Stomach smooth muscle (tissue), 2 donors: ENCODE measurements at regions not wholly inside any gene's neighbourhood (a gene's known extent, or its start where the extent isn't known, plus 50 kb on each side); places are given as distances from the start of the nearest gene placed in this dataset.
"Not testable (repeated sequence)": the region's sequence is repeated elsewhere in the genome, so short reads cannot be mapped to it uniquely, and the experiment has no call there.

Source experiments
- H3K27ac ChIP-seq: one replicate; pipeline ENCODE4 v1.7.0; 2013; ENCODE audit warnings: mild to moderate bottlenecking, low read length, inconsistent platforms
- H3K27me3 ChIP-seq, 2 donors: one replicate each; pipeline ENCODE4 v1.7.0; 2013; ENCODE audit warnings: low read length in 2 of 2; ENCODE audit not compliant: insufficient read depth in 2 of 2, control insufficient read depth in 1 of 2
- H3K36me3 ChIP-seq, 2 donors: one replicate each; pipeline ENCODE4 v1.7.0; 2013; ENCODE audit warnings: low read length in 2 of 2; ENCODE audit not compliant: control insufficient read depth in 2 of 2, insufficient read depth in 2 of 2
- H3K4me1 ChIP-seq: one replicate; pipeline ENCODE4 v1.7.0; 2013; ENCODE audit warnings: low read length; ENCODE audit not compliant: control insufficient read depth, insufficient read depth
- H3K4me3 ChIP-seq, 2 donors: one replicate each; pipeline ENCODE4 v1.7.0; 2013; ENCODE audit warnings: low read length in 2 of 2
- H3K9ac ChIP-seq, 2 donors: one replicate each; pipeline ENCODE4 v1.7.0; 2013; ENCODE audit warnings: low read length in 2 of 2, mild to moderate bottlenecking in 1 of 2
- H3K9me3 ChIP-seq, 2 donors: one replicate each; pipeline ENCODE4 v1.7.0; 2013; ENCODE audit warnings: low read length in 2 of 2; ENCODE audit not compliant: control insufficient read depth in 2 of 2
- donor health status: healthy.
- donor health status: Pancreatic carcinoma.

GRCh38 chr9:135192686-135193085 is 105.2 kb downstream of the OLFM1 start:
- H3K4me3 ChIP-seq = no peak overlapping the region
- H3K36me3 ChIP-seq = no peaks in the 10 kb centered on the region
- H3K9ac ChIP-seq = no peak overlapping the region
- no peaks in the 10 kb centered on the region for H3K9me3 ChIP-seq
- no peak overlapping the region for H3K27ac ChIP-seq
- H3K27me3 ChIP-seq = peaks cover 28 to 41% of the 10 kb centered on the region in 2 donors
- no peaks in the 10 kb centered on the region for H3K4me1 ChIP-seq

- not testable (repeated sequence) for H3K27ac ChIP-seq, H3K4me3 ChIP-seq, H3K9ac ChIP-seq, H3K4me1 ChIP-seq, H3K9me3 ChIP-seq, H3K36me3 ChIP-seq
- H3K27me3 ChIP-seq = peaks cover 25 to 45% of the 10 kb centered on the region in 2 donors
Measured at GRCh38 chr9:135195975-135196374, 108.5 kb downstream of the OLFM1 start.

DNA sequence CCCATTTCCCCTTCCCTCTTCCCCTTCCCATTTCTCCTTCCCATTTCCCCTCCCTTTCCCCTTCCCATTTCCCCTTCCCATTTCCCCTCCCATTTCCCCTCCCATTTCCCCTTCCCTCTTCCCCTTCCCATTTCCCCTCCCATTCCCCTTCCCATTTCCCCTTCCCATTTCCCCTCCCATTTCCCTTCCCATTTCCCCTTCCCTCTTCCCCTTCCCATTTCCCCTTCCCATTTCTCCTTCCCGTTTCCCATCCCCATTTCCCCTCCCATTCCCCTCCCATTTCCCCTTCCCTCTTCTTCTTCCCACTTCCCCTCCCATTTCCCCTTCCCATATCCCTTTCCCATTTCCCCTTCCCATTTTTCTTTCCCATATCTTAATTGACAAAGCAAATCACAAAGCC is 109.0 kb downstream of the OLFM1 start:
- no peaks in the 10 kb centered on the region for H3K4me1 ChIP-seq
- peaks cover 24 to 42% of the 10 kb centered on the region in 2 donors for H3K27me3 ChIP-seq
- H3K27ac ChIP-seq = no peak overlapping the region
- H3K4me3 ChIP-seq = no peak overlapping the region
- no peaks in the 10 kb centered on the region for H3K9me3 ChIP-seq
- H3K36me3 ChIP-seq = no peaks in the 10 kb centered on the region
- no peak overlapping the region for H3K9ac ChIP-seq

- Histone ChIP-seq H3K9me3 (no peaks in the 10 kb centered on the region), H3K27me3 (peaks cover 24 to 37% of the 10 kb centered on the region in 2 donors), H3K9ac (no peak overlapping the region), H3K4me3 (no peak overlapping the region), H3K36me3 (no peaks in the 10 kb centered on the region), H3K27ac (no peak overlapping the region), H3K4me1 (no peaks in the 10 kb centered on the region)
Measured at GRCh38 chr9:135198144-135198543, 110.7 kb downstream of the OLFM1 start.

DNA sequence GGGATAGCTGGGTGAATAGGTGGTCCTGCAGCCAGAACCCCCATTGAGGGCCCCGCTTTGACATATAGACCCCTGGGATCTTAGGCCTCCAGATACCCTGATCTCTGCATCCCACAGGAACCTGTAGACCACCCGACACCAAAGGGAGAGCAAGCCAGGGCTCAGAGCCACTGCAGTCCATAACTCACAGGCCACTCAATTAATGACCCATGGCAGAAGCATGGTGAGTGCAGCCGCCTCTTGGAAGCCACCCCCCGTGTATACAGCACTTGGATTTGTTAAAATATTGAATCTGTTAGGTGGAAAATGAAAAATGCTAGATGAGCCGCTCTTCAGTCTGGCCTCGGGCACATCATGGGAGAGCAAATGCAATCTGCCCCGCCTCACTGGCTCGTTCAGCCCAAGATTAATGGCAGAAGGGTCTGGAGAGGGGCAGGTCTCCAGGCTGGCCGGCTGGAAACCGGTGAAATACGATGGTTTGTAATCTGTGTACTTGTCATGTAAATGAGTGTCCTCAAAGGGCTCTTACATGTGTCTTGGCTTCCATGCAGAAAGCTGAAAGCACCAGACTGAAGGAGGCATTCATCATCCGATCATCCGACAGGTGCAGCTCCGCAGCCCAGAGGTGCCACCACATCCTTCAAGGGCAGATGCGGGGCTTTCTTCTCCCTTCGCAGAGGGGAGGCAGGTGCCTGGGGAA is 111.3 kb downstream of the OLFM1 start:
- no peaks in the 10 kb centered on the region for H3K9me3 ChIP-seq
- no peaks in the 10 kb centered on the region for H3K36me3 ChIP-seq
- no peak overlapping the region for H3K27ac ChIP-seq
- H3K9ac ChIP-seq = no peak overlapping the region
- peaks cover 24 to 31% of the 10 kb centered on the region in 2 donors for H3K27me3 ChIP-seq
- no peak overlapping the region for H3K4me3 ChIP-seq
- H3K4me1 ChIP-seq = no peaks in the 10 kb centered on the region

DNA sequence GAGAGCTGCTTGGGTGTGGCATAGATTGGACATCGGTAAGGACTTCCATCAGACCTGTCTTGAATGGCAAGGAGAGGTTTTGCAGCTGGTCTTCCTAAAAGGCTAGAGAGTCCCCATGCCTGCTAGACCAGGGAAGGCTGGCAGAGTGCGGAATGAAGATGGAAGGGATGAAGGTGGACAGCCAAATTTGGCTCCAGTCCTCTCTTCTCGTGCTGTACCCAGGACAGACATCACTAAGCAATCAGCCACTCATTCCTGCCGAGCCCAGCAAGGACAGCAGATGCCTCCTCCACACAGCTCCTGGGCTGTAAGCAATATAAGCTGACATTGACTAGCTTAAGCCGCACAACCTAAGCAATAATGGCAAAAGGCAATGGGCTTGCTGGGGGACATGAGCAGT is 112.0 kb downstream of the OLFM1 start:
- H3K27ac ChIP-seq = no peak overlapping the region
- no peaks in the 10 kb centered on the region for H3K36me3 ChIP-seq
- no peak overlapping the region for H3K4me3 ChIP-seq
- no peaks in the 10 kb centered on the region for H3K4me1 ChIP-seq
- H3K27me3 ChIP-seq = peaks cover 17 to 27% of the 10 kb centered on the region in 2 donors
- no peaks in the 10 kb centered on the region for H3K9me3 ChIP-seq
- H3K9ac ChIP-seq = no peak overlapping the region

GRCh38 chr9:135201711-135202110 is 114.2 kb downstream of the OLFM1 start:
- H3K9ac ChIP-seq = no peak overlapping the region
- H3K4me1 ChIP-seq = no peaks in the 10 kb centered on the region
- no peak overlapping the region for H3K4me3 ChIP-seq
- no peaks in the 10 kb centered on the region for H3K9me3 ChIP-seq
- no peak overlapping the region for H3K27ac ChIP-seq
- no peaks in the 10 kb centered on the region for H3K36me3 ChIP-seq
- H3K27me3 ChIP-seq = peaks cover 9 to 20% of the 10 kb centered on the region in 2 donors

DNA sequence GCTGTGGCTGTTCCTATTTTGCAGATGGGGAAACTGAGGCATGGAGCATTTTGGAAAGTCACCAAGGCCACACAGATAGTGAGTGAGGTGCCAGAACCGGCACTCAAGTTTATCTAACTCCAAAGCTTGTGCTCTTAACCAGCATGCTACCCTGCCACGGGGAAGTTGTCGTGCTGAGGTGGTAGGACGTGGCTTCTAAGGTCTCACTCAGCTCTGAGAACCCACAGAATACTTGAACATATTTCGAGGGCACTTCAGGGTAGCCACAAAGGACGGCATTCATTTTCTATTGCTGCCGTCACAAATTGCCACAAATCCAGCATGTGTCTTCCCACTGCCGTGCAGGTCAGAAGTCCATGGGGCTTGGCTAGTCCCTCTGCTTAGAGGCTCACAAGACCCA is 116.7 kb downstream of the OLFM1 start:
- Histone ChIP-seq H3K9ac (no peak overlapping the region), H3K27me3 (peaks cover 4 to 9% of the 10 kb centered on the region in 2 donors), H3K4me3 (no peak overlapping the region), H3K36me3 (no peaks in the 10 kb centered on the region), H3K9me3 (no peaks in the 10 kb centered on the region), H3K27ac (no peak overlapping the region), H3K4me1 (no peaks in the 10 kb centered on the region)

DNA sequence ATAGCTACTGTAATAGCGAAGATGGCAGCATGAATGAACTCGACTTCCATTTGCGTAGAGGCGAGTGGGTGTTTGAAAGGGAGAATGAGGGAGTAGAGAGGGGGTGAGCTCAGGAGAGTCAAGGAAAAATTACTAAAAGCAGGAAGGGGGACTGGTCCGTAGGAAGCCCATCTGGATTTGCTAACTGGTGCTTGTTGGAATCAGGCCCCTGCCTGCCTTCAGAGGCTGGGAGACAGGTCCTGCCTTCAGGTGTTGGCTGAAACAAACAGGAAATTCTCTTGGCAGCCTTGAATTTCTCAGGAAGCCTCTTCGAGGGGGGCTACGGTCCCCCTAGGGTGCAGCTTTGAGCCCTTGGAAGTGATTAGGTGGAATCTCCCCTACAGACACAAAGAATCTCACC is 121.7 kb downstream of the OLFM1 start:
- Histone ChIP-seq H3K4me3 (no peak overlapping the region), H3K27me3 (peaks cover 3 to 5% of the 10 kb centered on the region in 2 donors), H3K4me1 (no peaks in the 10 kb centered on the region), H3K36me3 (no peaks in the 10 kb centered on the region), H3K9me3 (peaks cover 4 to 6% of the 10 kb centered on the region in 2 donors), H3K27ac (no peak overlapping the region), H3K9ac (no peak overlapping the region)

GRCh38 chr9:135209852-135210251 is 122.4 kb downstream of the OLFM1 start:
- Histone ChIP-seq H3K27me3 (peaks cover 3 to 5% of the 10 kb centered on the region in 2 donors), H3K4me1 (no peaks in the 10 kb centered on the region), H3K27ac (no peak overlapping the region)

GRCh38 chr9:135210676-135211523 is 123.4 kb downstream of the OLFM1 start:
- Histone ChIP-seq H3K36me3 (no peaks in the 10 kb centered on the region), H3K4me3 (no peak overlapping the region), H3K9ac (no peak overlapping the region), H3K27ac (no peak overlapping the region), H3K27me3 (peaks cover 3 to 8% of the 10 kb centered on the region in 2 donors), H3K4me1 (peaks cover 4% of the 10 kb centered on the region), H3K9me3 (peaks cover 4 to 6% of the 10 kb centered on the region in 2 donors)

More at GRCh38 chr9:135209852-135210251, 122.4 kb downstream of the OLFM1 start:
- Histone ChIP-seq H3K9me3 (peaks cover 4 to 6% of the 10 kb centered on the region in 2 donors), H3K4me3 (no peak overlapping the region), H3K9ac (no peak overlapping the region), H3K36me3 (no peaks in the 10 kb centered on the region)
